IMR-90 (cell line): ENCODE measurements at regions not wholly inside any gene's neighbourhood (a gene's known extent, or its start where the extent isn't known, plus 50 kb on each side); places are given as distances from the start of the nearest gene placed in this dataset.

Experiments
- ATAC-seq: fragments of 200-7000 bp; cut with Tn5 transposase; 2 replicates; pipeline ENCODE4 v1.9.1; 2020; ENCODE audit warnings: low read depth, mild to moderate bottlenecking, moderate library complexity
- BruUV-seq: library from RNA; stranded (reverse); fragments of 400-500 nt; replicated peaks from 2 replicates; lab custom pipeline; 2021; lab: Mats Ljungman, UMichigan
- CTCF ChIA-PET: fragments of 300-600 bp; formaldehyde crosslinking; extraction: SDS; loops from one replicate; lab custom pipeline; 2021; ENCODE audit warnings: antibody characterized with exemption; lab: Yijun Ruan, JAX
- POLR2A ChIA-PET: fragments of 300-600 bp; sonication (Branson Sonifier 250); formaldehyde crosslinking; loops from one replicate; lab custom pipeline; 2022; ENCODE audit warnings: antibody characterized with exemption; ENCODE audit not compliant: unreplicated experiment; lab: Charles Lee
- DNase-seq: peaks from one replicate; pipeline ENCODE4 v3.0.0; 2013
- H2AFZ ChIP-seq: replicated peaks from 2 replicates; pipeline ENCODE3; 2013; ENCODE audit warnings: low read length, mild to moderate bottlenecking; ENCODE audit not compliant: poor library complexity
- H2AK5ac ChIP-seq: 2 replicates; pipeline ENCODE4 v1.6.1; 2013; ENCODE audit warnings: low read depth, low read length, inconsistent platforms
- H2AK9ac ChIP-seq: replicated peaks from 2 replicates; pipeline ENCODE3; 2013; ENCODE audit warnings: mild to moderate bottlenecking, low read depth, low read length, moderate library complexity; ENCODE audit not compliant: poor library complexity
- H2BK120ac ChIP-seq: 2 replicates; pipeline ENCODE4 v1.6.1; 2013; ENCODE audit warnings: low read depth, low read length, inconsistent platforms
- H2BK15ac ChIP-seq: 3 replicates; pipeline ENCODE4 v1.6.1; 2013; ENCODE audit warnings: low read depth, low read length, inconsistent platforms
- H2BK20ac ChIP-seq: 2 replicates; pipeline ENCODE4 v1.6.1; 2013; ENCODE audit warnings: low read depth, mild to moderate bottlenecking, inconsistent platforms, low read length, moderate library complexity
- H2BK5ac ChIP-seq: 2 replicates; pipeline ENCODE4 v1.6.1; 2013; ENCODE audit warnings: mild to moderate bottlenecking, low read depth, low read length, inconsistent platforms; ENCODE audit not compliant: poor library complexity, severe bottlenecking
- H3K14ac ChIP-seq: replicated peaks from 2 replicates; pipeline ENCODE4 v1.6.1; 2013; ENCODE audit warnings: low read depth, low read length, inconsistent platforms
- H3K18ac ChIP-seq: 2 replicates; pipeline ENCODE4 v1.6.1; 2013; ENCODE audit warnings: low read depth, low read length, control low read depth
- H3K23ac ChIP-seq: 2 replicates; pipeline ENCODE4 v1.6.1; 2013; ENCODE audit warnings: low read depth, low read length, inconsistent platforms
- H3K27ac ChIP-seq: 2 replicates; pipeline ENCODE4 v1.5.1; 2013; ENCODE audit warnings: mild to moderate bottlenecking, control low read depth, low read length; ENCODE audit not compliant: insufficient read depth
- H3K27me3 ChIP-seq: 2 replicates; pipeline ENCODE4 v1.6.1; 2013; ENCODE audit warnings: low read length; ENCODE audit not compliant: control insufficient read depth, insufficient read depth
- H3K36me3 ChIP-seq: 2 replicates; pipeline ENCODE4 v1.6.1; 2013; ENCODE audit warnings: low read length, mixed read lengths; ENCODE audit not compliant: control insufficient read depth, insufficient read depth
- H3K4ac ChIP-seq: 2 replicates; pipeline ENCODE4 v1.6.1; 2013; ENCODE audit warnings: low read depth, low read length, inconsistent platforms
- H3K4me1 ChIP-seq: 2 replicates; pipeline ENCODE4 v1.6.1; 2013; ENCODE audit warnings: low read length, mixed read lengths; ENCODE audit not compliant: control insufficient read depth, insufficient read depth
- H3K4me2 ChIP-seq: 2 replicates; pipeline ENCODE4 v1.6.1; 2013; ENCODE audit warnings: low read depth, mild to moderate bottlenecking, control low read depth, low read length, moderate library complexity
- H3K4me3 ChIP-seq: 2 replicates; pipeline ENCODE4 v1.5.1; 2013; ENCODE audit warnings: low read depth, mild to moderate bottlenecking, control low read depth, low read length, moderate library complexity; ENCODE audit not compliant: insufficient read depth
- H3K56ac ChIP-seq: 2 replicates; pipeline ENCODE4 v1.6.1; 2013; ENCODE audit warnings: low read length, inconsistent platforms; ENCODE audit not compliant: insufficient read depth; ENCODE audit errors: extremely low read depth
- H3K79me1 ChIP-seq, 2 experiments: 2 replicates each; pipeline ENCODE4 v1.6.1; 2013; ENCODE audit warnings: low read length in 2 of 2, inconsistent platforms in 1 of 2, low read depth in 1 of 2
- H3K9ac ChIP-seq: 2 replicates; pipeline ENCODE4 v1.6.1; 2013; ENCODE audit warnings: low read depth, low read length, control low read depth
- H3K9me1 ChIP-seq: 2 replicates; pipeline ENCODE4 v1.6.1; 2013; ENCODE audit warnings: low read length, inconsistent platforms; ENCODE audit not compliant: insufficient read depth
- H3K9me3 ChIP-seq: 2 replicates; pipeline ENCODE4 v1.6.1; 2013; ENCODE audit warnings: low read length; ENCODE audit not compliant: control insufficient read depth, insufficient read depth
- H4K20me1 ChIP-seq: 2 replicates; pipeline ENCODE4 v1.6.1; 2013; ENCODE audit warnings: low read length, inconsistent platforms; ENCODE audit not compliant: insufficient read depth
- H4K5ac ChIP-seq: 2 replicates; pipeline ENCODE4 v1.6.1; 2013; ENCODE audit warnings: mild to moderate bottlenecking, low read depth, low read length, control low read depth
- H4K8ac ChIP-seq, 2 experiments: 2 replicates each; pipeline ENCODE4 v1.6.1; 2013; ENCODE audit warnings: low read depth in 2 of 2, low read length in 2 of 2, control low read depth in 1 of 2, inconsistent platforms in 1 of 2
- H4K91ac ChIP-seq: 2 replicates; pipeline ENCODE4 v1.6.1; 2013; ENCODE audit warnings: low read depth, low read length, inconsistent platforms; ENCODE audit not compliant: insufficient read depth
- BHLHE40 ChIP-seq: fragments of 150-350 bp; IDR thresholded peaks from 2 replicates; pipeline ENCODE4 v1.6.1; 2016; ENCODE audit warnings: mild to moderate bottlenecking, low read depth, low read length
- WGBS, 2 experiments: methylation state at CpG; one replicate each; pipeline versions ENCODE4 v1.1.5 to v1.1.7; 2013; ENCODE audit warnings: missing lambda C conversion rate in 2 of 2; ENCODE audit not compliant: insufficient read length in 1 of 2; ENCODE audit errors: extremely low coverage in 2 of 2; 5-methylcytosine and 5-hydroxymethylcytosine counted together
- dilution Hi-C: fragments of 300-500 bp; cut with HindIII; formaldehyde crosslinking; loops from one replicate; pipeline ENCODE4 v1.14.3; 2018; ENCODE audit warnings: low sequenced_read_pairs; ENCODE audit not compliant: unreplicated experiment
- in situ Hi-C: fragments of 300-500 bp; cut with MboI; formaldehyde crosslinking; loops from 3 replicates; pipeline ENCODE4 v1.14.3; 2019; ENCODE audit warnings: low sequenced_read_pairs, inconsistent platforms, mixed read lengths
- intact Hi-C: fragments of 100-400 bp; cut with micrococcal nuclease; formaldehyde crosslinking; loops from 2 replicates; pipeline ENCODE4 v1.10.0; 2022
- TF ChIP-seq, protein P1 (sequence below): fragments of 150-350 bp; IDR thresholded peaks from 2 replicates; pipeline ENCODE4 v1.6.1; 2016; ENCODE audit warnings: low read depth, mild to moderate bottlenecking, low read length, moderate library complexity, borderline replicate concordance
- TF ChIP-seq, protein P2 (sequence below): conservative IDR thresholded peaks from 2 replicates; pipeline ENCODE4 v1.5.1; 2012; ENCODE audit warnings: mild to moderate bottlenecking, low read depth, low read length, improper control_type of control experiment

DNA sequence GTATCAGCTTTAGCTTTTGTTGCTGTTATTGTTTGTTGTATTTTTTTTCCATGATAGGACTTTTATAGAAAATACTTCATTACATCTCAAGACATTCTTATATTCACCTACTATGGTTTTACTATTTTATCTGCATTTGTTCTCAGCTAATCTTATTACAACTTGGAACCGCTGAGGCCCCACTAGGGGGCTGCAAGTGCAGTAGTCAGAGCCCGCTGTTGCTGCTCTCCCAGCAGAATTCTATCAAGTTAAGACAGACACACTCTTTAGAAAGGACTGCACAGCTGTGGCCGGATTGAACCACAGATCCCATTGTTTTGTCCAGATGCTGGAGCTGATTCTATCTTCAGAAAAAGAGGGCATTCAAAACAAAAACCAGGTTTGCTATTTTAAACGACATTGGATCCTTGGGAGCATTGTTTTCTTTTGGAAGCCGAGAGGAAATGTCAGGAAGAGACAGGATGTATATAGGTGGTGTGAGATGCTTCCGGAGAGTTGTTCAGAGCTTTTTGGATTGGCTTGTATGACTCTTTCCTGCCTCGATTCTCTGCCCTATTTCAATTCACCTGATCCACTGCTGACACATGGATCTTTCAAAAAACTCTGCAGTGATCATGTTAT is 105.7 kb upstream of the GAREM1 start:
- CTCF ChIA-PET, result interaction anchor here (0.6 kb wide), 1 partner anchor 149 kb away, joined by 3 read pairs; no protein-coding TSS in a partner anchor
- no peak overlapping the region for H3K27ac ChIP-seq
- peak; percentile 5 for DNase-seq

More for the DNA sequence above, 105.7 kb upstream of the GAREM1 start:
- Histone ChIP-seq H3K56ac (no peak overlapping the region), H3K9me3 (no peaks in the 10 kb centered on the region), H2AK5ac (no peak overlapping the region), H3K27me3 (no peaks in the 10 kb centered on the region), H2BK120ac (no peak overlapping the region), H3K79me1 (no peaks in the 10 kb centered on the region), H3K14ac (no peak overlapping the region), H2AFZ (no peak overlapping the region), H4K5ac (no peak overlapping the region), H4K91ac (no peak overlapping the region), H3K23ac (no peak overlapping the region), H3K9ac (no peak overlapping the region), H4K20me1 (no peaks in the 10 kb centered on the region), H2BK5ac (no peak overlapping the region), H3K9me1 (no peaks in the 10 kb centered on the region), H3K4me2 (no peak overlapping the region), H2BK15ac (no peak overlapping the region), H3K18ac (no peak overlapping the region), H3K36me3 (no peaks in the 10 kb centered on the region), H2BK20ac (no peak overlapping the region), H3K4ac (no peak overlapping the region), H3K4me1 (no peaks in the 10 kb centered on the region), H2AK9ac (no peak overlapping the region), H3K4me3 (no peak overlapping the region), H4K8ac (no peak overlapping the region)
- no peak for ATAC-seq
- in situ Hi-C loops, result no loop called here
- dilution Hi-C loops, result no loop called here
- POLR2A ChIA-PET, result no interaction called here
- TF ChIP-seq, protein P1, sequence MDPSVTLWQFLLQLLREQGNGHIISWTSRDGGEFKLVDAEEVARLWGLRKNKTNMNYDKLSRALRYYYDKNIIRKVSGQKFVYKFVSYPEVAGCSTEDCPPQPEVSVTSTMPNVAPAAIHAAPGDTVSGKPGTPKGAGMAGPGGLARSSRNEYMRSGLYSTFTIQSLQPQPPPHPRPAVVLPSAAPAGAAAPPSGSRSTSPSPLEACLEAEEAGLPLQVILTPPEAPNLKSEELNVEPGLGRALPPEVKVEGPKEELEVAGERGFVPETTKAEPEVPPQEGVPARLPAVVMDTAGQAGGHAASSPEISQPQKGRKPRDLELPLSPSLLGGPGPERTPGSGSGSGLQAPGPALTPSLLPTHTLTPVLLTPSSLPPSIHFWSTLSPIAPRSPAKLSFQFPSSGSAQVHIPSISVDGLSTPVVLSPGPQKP, result no peak
- TF ChIP-seq BHLHE40, result no peak
- TF ChIP-seq, protein P2, sequence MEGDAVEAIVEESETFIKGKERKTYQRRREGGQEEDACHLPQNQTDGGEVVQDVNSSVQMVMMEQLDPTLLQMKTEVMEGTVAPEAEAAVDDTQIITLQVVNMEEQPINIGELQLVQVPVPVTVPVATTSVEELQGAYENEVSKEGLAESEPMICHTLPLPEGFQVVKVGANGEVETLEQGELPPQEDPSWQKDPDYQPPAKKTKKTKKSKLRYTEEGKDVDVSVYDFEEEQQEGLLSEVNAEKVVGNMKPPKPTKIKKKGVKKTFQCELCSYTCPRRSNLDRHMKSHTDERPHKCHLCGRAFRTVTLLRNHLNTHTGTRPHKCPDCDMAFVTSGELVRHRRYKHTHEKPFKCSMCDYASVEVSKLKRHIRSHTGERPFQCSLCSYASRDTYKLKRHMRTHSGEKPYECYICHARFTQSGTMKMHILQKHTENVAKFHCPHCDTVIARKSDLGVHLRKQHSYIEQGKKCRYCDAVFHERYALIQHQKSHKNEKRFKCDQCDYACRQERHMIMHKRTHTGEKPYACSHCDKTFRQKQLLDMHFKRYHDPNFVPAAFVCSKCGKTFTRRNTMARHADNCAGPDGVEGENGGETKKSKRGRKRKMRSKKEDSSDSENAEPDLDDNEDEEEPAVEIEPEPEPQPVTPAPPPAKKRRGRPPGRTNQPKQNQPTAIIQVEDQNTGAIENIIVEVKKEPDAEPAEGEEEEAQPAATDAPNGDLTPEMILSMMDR, result 0 out of 2 replicates have a peak, but pooled peaks have one; percentile 21
- BruUV-seq, result no TSS peak
- WGBS, 2 experiments, result 0% methylated on average over 1 of the region's 7 CpGs; no CpG with 5 or more reads in 1 of the 2 experiments
- intact Hi-C loops, result no loop called here
